Right lobe of liver (tissue), 4 donors: ENCODE measurements at regions not wholly inside any gene's neighbourhood (a gene's known extent, or its start where the extent isn't known, plus 50 kb on each side); places are given as distances from the start of the nearest gene placed in this dataset.

Experiments used
- CTCF ChIP-seq, 4 donors: fragments of 200-600 bp in 3 of 4; fragments of 450-650 bp in 1 of 4; IDR thresholded peaks; one replicate each; pipeline versions ENCODE4 v1.5.1 to v1.8.0; 2016 to 2022; ENCODE audit warnings: antibody characterized with exemption in 4 of 4, mild to moderate bottlenecking in 2 of 4
- POLR2A ChIP-seq: fragments of 450-650 bp; IDR thresholded peaks from one replicate; pipeline ENCODE4 v1.6.1; 2017; ENCODE audit warnings: antibody characterized with exemption, mild to moderate bottlenecking
- donor health status: DM: no; HTN: no; CAD: no.
- donor health status: DM: no; HTN: no; CAD: no.
- donor health status: DM: no; HTN: yes; CAD: no.

GRCh38 chr18:51453594-51453993 is 256.1 kb upstream of the MEX3C start:
- TF ChIP-seq CTCF (IDR thresholded peaks at IDR 0.05) (no peak), POLR2A (no peak)
